Inferior parietal cortex (tissue), 1 donor: ENCODE measurements at regions not wholly inside any gene's neighbourhood (a gene's known extent, or its start where the extent isn't known, plus 50 kb on each side); places are given as distances from the start of the nearest gene placed in this dataset.
"Not testable (repeated sequence)": the region's sequence is repeated elsewhere in the genome, so short reads cannot be mapped to it uniquely, and the experiment has no call there.

Experiments used
- DNase-seq: peaks from one replicate; pipeline ENCODE4 v3.0.0-alpha.2; 2016; ENCODE audit errors: extremely low spot score

GRCh38 chr2:87603418-87604278, 144.2 kb upstream of the PLGLB2 start:
- not testable (repeated sequence) for DNase-seq

- DNase-seq, result not testable (repeated sequence)
Observed at GRCh38 chr2:87604279-87604818, 143.5 kb upstream of the PLGLB2 start.

GRCh38 chr2:87604980-87605379, 142.9 kb upstream of the PLGLB2 start:
- DNase-seq, result not testable (repeated sequence)

- not testable (repeated sequence) for DNase-seq
Observed at GRCh38 chr2:87608377-87609166, 139.3 kb upstream of the PLGLB2 start.

GRCh38 chr2:87610974-87611373, 136.9 kb upstream of the PLGLB2 start:
- DNase-seq, result not testable (repeated sequence)

DNA sequence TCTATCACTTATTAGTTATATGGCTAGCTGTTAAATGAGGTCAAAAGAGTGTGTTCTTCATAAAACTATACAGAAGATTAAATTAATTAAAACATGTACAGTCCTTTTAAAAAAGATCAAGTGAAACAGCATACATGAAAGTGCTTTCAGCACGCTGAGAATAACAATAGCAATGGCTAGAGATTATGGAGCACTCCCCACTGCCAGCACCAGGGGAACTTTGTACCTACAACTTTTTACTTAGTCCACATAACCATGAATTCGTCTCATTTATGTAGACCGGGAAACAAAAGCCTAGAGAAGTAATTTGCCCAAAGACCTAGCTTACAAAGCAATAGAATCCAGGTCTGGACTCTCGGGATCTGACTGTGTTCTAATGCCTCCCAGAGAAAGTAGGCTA, 136.5 kb upstream of the PLGLB2 start:
- not testable (repeated sequence) for DNase-seq

DNA sequence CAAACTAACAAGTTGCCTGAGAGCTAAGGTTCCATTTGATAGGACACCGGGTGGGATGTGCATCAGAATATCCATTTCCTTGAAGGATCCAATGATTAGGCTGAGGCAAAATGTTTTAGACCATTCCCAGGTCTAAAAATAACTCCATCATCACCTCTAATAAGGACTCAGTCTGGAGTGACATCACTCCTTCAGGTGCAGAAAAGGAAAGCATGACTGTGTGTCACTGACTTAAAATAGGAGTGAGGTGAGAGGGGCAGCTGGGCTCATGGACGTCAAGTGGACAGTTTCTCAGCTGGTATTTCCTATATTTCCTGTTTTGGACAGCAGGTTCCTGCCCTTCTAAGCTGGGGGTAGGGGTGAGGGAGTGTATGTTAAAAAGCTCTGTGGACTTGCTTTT, 135.9 kb upstream of the PLGLB2 start:
- DNase-seq, result not testable (repeated sequence)

- not testable (repeated sequence) for DNase-seq
Observed at GRCh38 chr2:87614829-87615434, 133.0 kb upstream of the PLGLB2 start.

DNA sequence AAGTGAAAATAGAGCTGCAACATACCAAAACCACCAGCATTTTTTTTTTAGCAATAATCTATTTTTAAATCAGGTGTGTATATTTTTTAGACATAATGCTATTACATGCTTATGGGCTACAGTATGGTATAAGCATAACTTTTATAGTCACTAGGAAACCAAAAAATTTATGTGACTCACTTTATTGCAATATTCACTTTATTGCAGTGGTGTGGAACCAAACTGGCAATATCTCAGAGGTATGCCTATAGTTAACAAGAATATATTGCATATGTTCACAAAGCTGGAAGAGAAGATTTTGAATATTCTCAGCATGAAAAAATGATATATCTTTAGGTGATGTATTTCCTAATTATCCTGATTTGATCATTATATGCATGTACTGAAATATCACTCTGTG, 128.8 kb upstream of the PLGLB2 start:
- DNase-seq, result not testable (repeated sequence)

DNA sequence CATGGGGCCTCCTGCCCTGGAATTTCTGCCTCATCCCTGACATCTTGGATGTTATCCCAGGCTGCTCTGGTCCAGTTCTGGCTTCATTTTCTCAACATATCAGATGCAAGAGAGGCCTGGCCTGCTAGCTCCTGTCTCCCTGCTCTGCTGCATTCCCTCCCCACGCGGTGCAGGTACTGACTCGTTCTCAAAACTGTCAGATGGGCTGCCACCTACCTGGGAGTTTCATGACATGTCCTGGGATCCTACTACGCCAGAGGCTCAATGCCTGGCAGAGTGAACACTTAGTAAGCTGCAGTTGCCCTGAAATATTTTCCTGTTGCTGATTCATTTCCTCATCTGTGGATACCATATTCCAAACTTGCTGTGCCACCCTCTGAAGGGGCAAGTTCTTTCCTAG, 126.7 kb upstream of the PLGLB2 start:
- DNase-seq, result not testable (repeated sequence)

DNA sequence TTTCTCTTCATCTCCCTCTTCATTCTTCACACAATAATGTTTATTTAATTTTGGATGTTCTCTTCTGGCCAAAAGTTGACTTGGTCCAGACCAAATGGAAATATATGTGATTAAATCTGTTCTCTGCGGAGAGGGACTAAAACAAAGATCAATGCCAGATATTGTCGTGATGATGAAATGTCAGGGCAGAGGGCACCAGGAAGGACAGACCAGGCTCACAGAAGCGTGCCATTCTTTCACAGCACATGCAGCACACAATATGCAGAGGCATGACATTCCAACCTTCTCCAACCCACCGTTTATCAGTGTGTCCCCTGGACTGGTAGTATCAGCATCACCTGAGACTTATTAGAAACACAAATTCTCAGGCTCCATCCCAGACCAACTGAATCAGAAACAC, 125.2 kb upstream of the PLGLB2 start:
- DNase-seq, result not testable (repeated sequence)

DNA sequence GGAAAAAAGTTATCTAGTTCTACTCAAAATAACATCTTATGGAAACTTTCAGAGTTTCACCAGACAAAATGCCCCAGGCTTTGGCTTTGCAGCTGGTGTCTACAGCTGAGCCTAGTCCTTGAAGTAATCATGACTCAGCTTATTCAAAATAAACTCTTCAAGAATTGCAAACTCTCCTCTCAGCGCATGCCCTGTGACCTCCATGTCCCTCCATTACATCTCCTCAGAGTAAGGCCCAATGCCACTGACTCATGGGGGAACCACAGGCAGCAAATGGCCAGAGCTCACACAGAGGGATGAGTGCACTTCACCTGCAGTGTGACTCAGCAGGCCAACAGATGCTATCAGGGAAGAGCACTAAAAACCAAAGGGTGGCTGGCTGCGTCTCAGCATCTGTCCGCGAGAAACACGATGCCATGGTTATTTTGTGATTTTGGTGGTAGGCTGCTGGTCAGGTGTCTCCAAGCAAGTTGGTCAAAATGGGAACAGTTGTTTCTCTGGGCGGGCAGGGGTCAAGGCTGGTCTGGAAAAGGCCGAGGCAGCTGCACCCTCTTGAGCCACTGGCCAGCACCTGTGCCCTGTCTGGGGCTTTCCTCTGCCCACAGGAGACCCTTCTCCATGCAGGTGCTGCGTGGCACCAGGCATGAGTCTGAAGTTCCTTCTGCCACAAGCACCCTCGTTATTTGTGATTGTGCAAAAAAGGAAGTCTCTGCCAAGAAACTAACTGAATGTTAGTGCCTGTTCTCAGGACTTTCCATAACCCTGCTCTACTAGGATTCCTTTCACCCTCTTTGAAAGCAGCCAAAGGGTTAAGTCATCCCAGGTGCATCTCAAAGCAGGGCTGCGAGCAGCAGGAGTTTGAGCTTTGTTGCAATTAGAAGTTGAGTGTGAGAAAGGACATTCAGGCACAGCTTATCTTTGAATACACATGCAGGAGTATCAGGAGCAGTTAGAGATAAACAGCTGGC, 118.1 kb upstream of the PLGLB2 start:
- DNase-seq, result not testable (repeated sequence)

DNA sequence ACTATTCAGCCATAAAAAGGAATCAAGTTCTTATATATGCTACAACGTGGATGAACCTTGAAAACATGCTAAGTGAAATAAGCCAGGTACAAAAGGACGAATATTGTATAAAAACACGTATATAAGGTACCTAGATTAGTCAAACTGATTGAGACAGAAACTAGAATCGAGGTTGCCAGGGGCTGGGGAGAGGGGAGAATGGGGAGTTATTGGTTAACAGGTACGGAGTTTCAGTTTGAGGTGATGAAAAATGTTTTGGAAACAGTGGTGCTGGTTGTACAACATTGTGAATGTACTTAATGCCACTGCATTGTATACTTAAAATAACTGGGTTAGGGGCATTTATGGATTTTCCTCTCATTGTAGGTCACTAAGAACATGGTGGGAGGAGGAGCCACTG, 117.0 kb upstream of the PLGLB2 start:
- DNase-seq, result not testable (repeated sequence)

DNA sequence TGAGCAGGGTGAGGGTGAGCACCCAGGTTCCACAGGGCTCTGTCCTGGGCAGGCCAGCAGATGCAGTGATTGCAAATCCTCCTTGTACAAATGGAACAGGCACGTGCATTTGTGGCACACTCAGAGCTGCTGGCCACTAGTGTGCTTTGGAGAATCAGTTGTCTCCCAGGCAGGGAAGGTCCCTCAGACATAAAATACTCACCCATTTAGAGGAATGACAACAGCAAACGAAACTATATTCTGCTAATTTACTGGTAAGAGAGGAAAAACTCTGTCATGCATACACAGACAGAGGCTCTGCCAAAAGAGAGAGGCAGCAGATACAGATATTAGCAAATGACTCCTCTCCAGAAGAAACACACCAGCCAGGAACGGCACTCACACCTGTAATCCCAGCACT, 116.5 kb upstream of the PLGLB2 start:
- not testable (repeated sequence) for DNase-seq

DNA sequence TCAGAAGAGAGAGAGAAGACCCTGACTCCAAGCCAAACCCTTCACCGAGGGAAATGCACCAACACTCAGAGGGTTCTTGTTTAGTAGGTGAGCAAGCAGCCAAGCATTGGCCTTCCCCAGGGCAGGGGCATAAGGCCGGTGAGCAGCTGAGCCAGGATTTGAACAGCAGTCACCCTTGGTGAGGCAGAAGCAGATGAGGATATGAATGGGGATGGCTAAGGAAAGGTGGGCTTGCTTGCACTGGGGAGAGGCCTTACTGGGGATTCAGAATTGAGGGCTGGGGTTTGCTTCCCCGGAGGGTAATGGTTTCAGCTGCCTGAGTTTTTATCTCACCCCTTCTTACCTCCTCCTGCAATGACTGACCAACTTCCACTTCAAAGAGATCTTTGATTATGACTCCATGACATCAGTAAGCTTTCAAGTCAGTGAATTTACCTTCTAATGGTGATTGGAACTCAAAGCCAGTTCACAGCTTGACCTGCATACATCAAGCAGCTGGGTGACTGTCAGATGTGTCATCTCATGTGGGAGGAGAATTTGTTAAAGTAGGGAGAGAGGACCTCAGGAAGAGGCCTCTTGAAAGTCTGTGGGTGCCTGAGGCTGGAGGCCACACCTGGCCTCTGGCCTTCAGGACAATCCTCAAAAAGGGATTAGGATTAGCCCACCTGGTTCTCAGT, 114.5 kb upstream of the PLGLB2 start:
- DNase-seq, result not testable (repeated sequence)

DNA sequence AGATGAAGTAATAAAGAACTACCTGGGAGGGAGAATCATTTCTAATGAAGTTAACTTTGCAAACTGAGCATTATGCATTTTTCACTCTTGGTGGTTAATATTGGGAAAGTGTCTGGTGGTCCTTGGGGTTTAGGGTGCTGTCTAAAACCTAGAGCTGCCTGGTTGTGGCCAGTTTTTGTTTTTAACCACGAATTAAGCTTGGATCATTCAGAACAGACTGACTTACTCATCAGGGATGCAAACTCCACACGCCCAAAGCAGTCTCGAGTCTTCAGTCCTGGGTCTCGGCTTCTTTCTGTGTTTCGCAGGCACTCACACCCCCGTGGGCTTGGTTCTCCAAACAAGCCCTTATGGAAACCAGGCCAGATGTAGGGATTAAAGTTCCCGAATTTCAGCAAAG, 113.8 kb upstream of the PLGLB2 start:
- not testable (repeated sequence) for DNase-seq

DNA sequence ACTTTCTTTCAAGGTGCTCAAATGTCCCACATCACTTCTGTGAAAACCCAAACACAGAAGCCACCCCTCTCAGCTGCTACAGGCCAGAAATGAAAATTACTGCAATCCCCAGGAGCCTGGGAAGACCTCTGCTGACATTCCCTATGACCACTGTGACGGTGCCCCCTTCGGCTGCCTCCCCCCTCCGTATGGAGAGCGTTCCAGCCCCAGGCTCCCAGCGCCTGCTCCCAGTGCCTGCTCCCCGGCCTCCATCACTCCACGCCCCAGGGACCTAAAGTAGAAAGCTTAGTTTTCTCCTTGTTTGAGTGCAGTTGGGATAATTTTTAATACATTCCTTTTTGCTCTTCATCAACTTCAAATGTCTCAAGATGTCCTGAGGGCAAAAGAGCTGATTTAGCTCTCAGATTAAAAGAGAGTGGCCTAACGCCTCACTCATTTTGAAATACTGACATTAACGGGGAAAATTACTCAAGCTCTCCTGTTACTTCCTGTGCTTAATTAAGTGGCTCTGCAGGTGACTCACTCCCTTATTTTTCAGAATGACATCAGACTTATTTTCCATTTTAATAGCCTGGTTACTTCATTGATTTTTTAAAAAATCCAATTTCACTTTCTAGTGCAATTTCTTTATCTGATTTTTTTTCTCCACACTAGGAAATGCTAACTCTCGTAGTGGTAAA, 112.8 kb upstream of the PLGLB2 start:
- not testable (repeated sequence) for DNase-seq

- not testable (repeated sequence) for DNase-seq
Observed at GRCh38 chr2:87636246-87636645, 111.6 kb upstream of the PLGLB2 start.

- not testable (repeated sequence) for DNase-seq
Observed at GRCh38 chr2:87636735-87637134, 111.2 kb upstream of the PLGLB2 start.
